Keratinocyte (primary cell): ENCODE measurements at regions not wholly inside any gene's neighbourhood (a gene's known extent, or its start where the extent isn't known, plus 50 kb on each side); places are given as distances from the start of the nearest gene placed in this dataset.

Experiments used
- EZH2 ChIP-seq: IDR thresholded peaks from one replicate; pipeline ENCODE4 v1.6.1; 2012; ENCODE audit warnings: inconsistent platforms, mild to moderate bottlenecking, low read length, moderate library complexity
- TF ChIP-seq, protein P1 (sequence below), 3 experiments: IDR thresholded peaks in 1 of 3; conservative IDR thresholded peaks in 1 of 3; optimal IDR thresholded peaks in 1 of 3; 2 replicates in 2 of 3; 3 replicates in 1 of 3; pipeline versions ENCODE3 to v1.5.1; 2011; ENCODE audit warnings: low read length in 3 of 3, mild to moderate bottlenecking in 3 of 3, moderate library complexity in 2 of 3, control low read depth in 1 of 3, inconsistent platforms in 1 of 3; ENCODE audit not compliant: insufficient read depth in 2 of 3; ENCODE audit errors: extremely low read depth in 1 of 3

DNA sequence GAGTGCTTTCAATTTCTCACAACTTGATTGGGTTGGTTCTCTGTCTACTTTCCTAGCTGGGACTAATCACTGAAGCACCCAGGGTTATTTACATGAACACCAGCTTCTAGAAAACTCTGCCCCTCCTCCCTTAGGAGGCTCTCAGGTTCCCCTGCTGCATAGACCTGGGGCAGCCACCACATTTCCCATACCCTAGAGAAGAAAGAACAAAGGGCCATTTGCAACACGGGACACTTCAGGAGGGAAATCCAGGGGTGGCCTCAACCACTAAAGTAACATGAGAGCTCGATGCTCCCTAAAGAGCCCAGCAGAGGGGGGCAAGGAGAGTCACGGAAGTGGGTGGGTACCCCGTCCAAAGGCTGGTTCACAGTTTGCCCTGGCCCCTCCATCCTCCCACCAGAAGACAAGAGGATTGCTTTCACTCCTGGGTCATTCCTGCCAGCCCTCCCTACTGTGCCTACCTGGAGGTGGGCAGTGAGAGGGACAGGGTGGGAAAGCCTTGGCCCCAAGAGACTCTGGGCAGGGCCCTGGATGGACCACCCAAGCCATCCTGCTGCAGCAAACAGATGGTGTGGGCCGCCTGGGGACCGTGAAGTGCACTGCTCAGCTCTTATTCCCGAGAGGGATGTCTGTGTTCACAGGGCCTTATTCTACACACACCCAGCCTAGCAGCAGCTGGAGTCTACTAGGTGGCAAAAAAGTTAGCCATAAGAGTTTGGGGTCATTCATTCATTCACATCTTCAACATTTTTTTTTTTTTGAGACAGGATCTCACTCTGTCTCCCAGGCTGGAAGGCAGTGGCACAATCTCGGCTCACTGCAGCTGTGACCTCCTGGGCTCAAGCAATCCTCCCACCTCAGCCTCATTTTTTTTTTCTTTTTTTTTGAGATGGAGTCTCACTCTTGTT lies 392.1 kb downstream of the SOX9 start:
- TF ChIP-seq, protein P1, sequence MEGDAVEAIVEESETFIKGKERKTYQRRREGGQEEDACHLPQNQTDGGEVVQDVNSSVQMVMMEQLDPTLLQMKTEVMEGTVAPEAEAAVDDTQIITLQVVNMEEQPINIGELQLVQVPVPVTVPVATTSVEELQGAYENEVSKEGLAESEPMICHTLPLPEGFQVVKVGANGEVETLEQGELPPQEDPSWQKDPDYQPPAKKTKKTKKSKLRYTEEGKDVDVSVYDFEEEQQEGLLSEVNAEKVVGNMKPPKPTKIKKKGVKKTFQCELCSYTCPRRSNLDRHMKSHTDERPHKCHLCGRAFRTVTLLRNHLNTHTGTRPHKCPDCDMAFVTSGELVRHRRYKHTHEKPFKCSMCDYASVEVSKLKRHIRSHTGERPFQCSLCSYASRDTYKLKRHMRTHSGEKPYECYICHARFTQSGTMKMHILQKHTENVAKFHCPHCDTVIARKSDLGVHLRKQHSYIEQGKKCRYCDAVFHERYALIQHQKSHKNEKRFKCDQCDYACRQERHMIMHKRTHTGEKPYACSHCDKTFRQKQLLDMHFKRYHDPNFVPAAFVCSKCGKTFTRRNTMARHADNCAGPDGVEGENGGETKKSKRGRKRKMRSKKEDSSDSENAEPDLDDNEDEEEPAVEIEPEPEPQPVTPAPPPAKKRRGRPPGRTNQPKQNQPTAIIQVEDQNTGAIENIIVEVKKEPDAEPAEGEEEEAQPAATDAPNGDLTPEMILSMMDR (optimal IDR thresholded peaks at IDR 0.05 in 1 of 3, IDR thresholded peaks at IDR 0.05 in 1 of 3, conservative IDR thresholded peaks at IDR 0.05 in 1 of 3; ENCODE audit: extremely low read depth in 1 of 3, insufficient read depth in 2 of 3, low read length in 3 of 3) = no peak
- TF ChIP-seq EZH2 = no peak
